ENCODE measurements at regions not wholly inside any gene's neighbourhood (a gene's known extent, or its start where the extent isn't known, plus 50 kb on each side); places are given as distances from the start of the nearest gene placed in this dataset.
"Not testable (repeated sequence)": the region's sequence is repeated elsewhere in the genome, so short reads cannot be mapped to it uniquely, and the experiment has no call there.

GRCh38 chr17:26780187-26780814 lies 513.6 kb upstream of the WSB1 start:
- not testable (repeated sequence) for TF ChIP-seq CTCF (conservative IDR thresholded peaks at IDR 0.05; ENCODE audit: low read depth, low read length); EZH2 (IDR thresholded peaks at IDR 0.05; ENCODE audit: borderline replicate concordance, low read depth, low read length, poor library complexity, severe bottlenecking)
